ENCODE measurements at regions not wholly inside any gene's neighbourhood (a gene's known extent, or its start where the extent isn't known, plus 50 kb on each side); places are given as distances from the start of the nearest gene placed in this dataset.

DNA sequence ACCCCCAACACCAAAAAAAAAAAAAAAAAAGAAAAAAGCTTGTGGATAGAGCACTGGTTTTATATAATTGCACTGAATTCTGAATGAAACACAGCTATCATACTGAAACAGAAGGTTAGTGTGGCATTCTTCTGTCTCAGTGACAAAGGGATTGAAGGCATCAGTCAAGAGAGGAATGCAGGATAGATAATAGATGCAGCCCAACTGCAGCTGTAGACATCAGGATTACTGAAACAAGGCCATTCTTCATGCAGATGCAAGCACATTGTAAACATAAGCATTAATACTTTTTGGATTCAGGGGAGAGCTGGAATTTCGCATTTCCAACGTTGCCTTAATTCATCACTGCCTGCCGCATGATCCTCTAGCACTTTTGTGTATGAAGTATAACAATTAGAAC is 897.4 kb upstream of the KLHL29 start:
- TF ChIP-seq, protein P1, sequence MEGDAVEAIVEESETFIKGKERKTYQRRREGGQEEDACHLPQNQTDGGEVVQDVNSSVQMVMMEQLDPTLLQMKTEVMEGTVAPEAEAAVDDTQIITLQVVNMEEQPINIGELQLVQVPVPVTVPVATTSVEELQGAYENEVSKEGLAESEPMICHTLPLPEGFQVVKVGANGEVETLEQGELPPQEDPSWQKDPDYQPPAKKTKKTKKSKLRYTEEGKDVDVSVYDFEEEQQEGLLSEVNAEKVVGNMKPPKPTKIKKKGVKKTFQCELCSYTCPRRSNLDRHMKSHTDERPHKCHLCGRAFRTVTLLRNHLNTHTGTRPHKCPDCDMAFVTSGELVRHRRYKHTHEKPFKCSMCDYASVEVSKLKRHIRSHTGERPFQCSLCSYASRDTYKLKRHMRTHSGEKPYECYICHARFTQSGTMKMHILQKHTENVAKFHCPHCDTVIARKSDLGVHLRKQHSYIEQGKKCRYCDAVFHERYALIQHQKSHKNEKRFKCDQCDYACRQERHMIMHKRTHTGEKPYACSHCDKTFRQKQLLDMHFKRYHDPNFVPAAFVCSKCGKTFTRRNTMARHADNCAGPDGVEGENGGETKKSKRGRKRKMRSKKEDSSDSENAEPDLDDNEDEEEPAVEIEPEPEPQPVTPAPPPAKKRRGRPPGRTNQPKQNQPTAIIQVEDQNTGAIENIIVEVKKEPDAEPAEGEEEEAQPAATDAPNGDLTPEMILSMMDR (IDR thresholded peaks at IDR 0.05 in 4 of 5, conservative IDR thresholded peaks at IDR 0.05 in 1 of 5) = no peak
- H3K27me3 ChIP-seq = no peaks in the 10 kb centered on the region
- DNase-seq = no peak
- no peak overlapping the region for H3K4me3 ChIP-seq
- no peak overlapping the region for H3K27ac ChIP-seq
- H3K36me3 ChIP-seq = no peaks in the 10 kb centered on the region
- no peaks in the 10 kb centered on the region for H3K9me3 ChIP-seq
- no peak for ATAC-seq
- H3K4me1 ChIP-seq = no peaks in the 10 kb centered on the region
- in situ Hi-C loops (cut with MboI; ENCODE audit: low sequenced_read_pairs in 4 of 4) (no loop called here), intact Hi-C loops (cut with DNase I; ENCODE audit: low total_unique reads) (no loop called here)

DNA sequence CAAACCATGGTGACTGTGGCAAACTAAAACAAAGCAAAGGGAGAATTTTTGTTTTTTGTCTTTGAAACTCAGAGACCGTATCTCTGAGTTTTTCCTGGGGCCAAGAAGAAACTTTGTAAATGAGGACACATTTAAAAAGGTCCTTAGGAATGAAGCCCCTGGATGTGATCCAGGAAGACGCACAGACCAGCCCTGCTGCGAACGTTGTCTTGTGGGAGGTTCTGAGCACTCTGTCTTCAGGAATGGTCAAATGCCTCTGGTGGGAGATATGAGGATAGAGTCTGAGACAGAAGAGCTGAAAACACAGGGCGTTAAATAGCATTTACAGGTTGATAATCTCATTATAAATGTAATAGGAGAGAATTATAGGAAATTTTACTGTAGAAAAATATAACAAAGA is 893.5 kb upstream of the KLHL29 start:
- TF ChIP-seq, protein P1 (IDR thresholded peaks at IDR 0.05 in 4 of 5, conservative IDR thresholded peaks at IDR 0.05 in 1 of 5) = no peak
- TF ChIP-seq POLR2A (IDR thresholded peaks at IDR 0.05) = no peak
- intact Hi-C loops (cut with DNase I; ENCODE audit: low total_unique reads) = no loop called here
- no peak overlapping the region for H3K27ac ChIP-seq
- DNase-seq (no peak), ATAC-seq (no peak)
- H3K4me1 ChIP-seq = no peaks in the 10 kb centered on the region
- H3K36me3 ChIP-seq = no peaks in the 10 kb centered on the region
- in situ Hi-C loops (cut with MboI; ENCODE audit: low sequenced_read_pairs in 4 of 4) = no loop called here
- H3K9me3 ChIP-seq = no peaks in the 10 kb centered on the region
- H3K4me3 ChIP-seq = no peak overlapping the region
- H3K27me3 ChIP-seq = no peaks in the 10 kb centered on the region

DNA sequence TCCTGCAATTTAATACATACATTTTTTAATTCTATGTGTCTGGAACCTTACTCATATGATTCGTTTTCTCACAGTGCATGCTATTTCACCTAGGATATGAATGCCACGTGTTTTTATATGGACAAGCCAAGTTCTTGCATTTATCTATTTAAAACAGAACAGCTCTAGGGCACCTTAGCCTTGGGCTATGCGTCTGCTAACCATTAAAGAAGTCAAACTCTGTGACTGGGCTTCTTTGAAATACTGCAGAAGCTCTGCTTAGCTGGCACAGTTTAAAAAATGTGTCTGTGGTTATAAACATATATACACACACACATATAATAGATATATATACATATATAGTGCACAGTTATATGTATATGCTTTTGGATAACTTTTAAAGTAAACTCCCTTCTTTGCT is 890.8 kb upstream of the KLHL29 start:
- in situ Hi-C loops (cut with MboI; ENCODE audit: low sequenced_read_pairs in 4 of 4) (no loop called here), intact Hi-C loops (cut with DNase I; ENCODE audit: low total_unique reads) (no loop called here)
- DNase-seq = no peak
- Histone ChIP-seq H3K36me3 (no peaks in the 10 kb centered on the region), H3K9me3 (no peaks in the 10 kb centered on the region), H3K4me3 (no peak overlapping the region), H3K27me3 (no peaks in the 10 kb centered on the region), H3K4me1 (no peaks in the 10 kb centered on the region), H3K27ac (no peak overlapping the region)
- no peak for ATAC-seq
- no peak for TF ChIP-seq POLR2A (IDR thresholded peaks at IDR 0.05)
- TF ChIP-seq, protein P1 (IDR thresholded peaks at IDR 0.05 in 4 of 5, conservative IDR thresholded peaks at IDR 0.05 in 1 of 5) = no peak

DNA sequence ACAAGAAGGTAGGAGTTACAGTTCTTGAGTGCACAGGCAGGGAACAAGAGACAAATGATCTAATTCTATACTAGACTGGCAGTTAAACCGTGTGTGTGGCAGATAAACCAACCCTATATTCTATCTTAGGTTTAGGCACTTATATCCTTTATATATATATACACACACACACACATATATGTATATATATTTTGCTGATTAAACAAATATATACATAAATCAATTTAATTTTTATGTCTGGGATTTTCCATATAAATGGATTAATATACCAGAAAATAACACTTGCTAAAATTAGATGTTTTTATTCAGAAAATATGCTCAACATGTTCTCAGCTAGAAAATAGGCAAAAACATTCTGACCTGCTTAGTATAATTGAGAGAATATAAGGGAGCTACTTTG is 887.9 kb upstream of the KLHL29 start:
- TF ChIP-seq, protein P1 (IDR thresholded peaks at IDR 0.05 in 4 of 5, conservative IDR thresholded peaks at IDR 0.05 in 1 of 5) = no peak
- no peak for TF ChIP-seq POLR2A (IDR thresholded peaks at IDR 0.05)
- ATAC-seq (no peak), DNase-seq (no peak)
- Histone ChIP-seq H3K4me3 (no peak overlapping the region), H3K9me3 (no peaks in the 10 kb centered on the region), H3K27me3 (no peaks in the 10 kb centered on the region), H3K36me3 (no peaks in the 10 kb centered on the region), H3K4me1 (peaks cover 0 to 3% of the 10 kb centered on the region in 2 donors), H3K27ac (no peak overlapping the region)
- in situ Hi-C loops (cut with MboI; ENCODE audit: low sequenced_read_pairs in 4 of 4) (no loop called here), intact Hi-C loops (cut with DNase I; ENCODE audit: low total_unique reads) (no loop called here)

DNA sequence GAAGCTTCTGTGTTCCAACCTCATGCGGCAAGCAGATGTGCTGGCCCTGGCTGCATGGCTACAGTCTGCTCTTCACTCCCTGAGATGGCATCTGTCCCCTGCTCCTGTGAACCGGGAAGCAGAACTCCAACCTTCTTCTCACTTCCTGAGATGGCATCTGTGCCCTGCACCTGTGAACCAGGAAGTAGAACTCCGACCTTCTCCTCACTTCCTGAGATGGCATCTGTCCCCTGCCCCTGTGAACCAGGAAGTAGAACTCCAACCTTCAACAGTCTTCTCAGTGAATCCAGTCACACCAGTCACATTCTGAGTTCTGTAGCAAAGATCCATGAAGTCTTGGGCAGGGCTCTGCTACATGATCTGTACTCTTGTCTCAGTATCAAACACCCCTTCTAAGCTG is 887.2 kb upstream of the KLHL29 start:
- Histone ChIP-seq H3K36me3 (no peaks in the 10 kb centered on the region), H3K27ac (peak overlapping the region in 1 of 4 donors; percentile 22), H3K4me1 (peaks cover 0 to 3% of the 10 kb centered on the region in 2 donors), H3K27me3 (no peaks in the 10 kb centered on the region), H3K4me3 (no peak overlapping the region), H3K9me3 (no peaks in the 10 kb centered on the region)
- no peak for DNase-seq
- intact Hi-C loops (cut with DNase I; ENCODE audit: low total_unique reads) (no loop called here), in situ Hi-C loops (cut with MboI; ENCODE audit: low sequenced_read_pairs in 4 of 4) (no loop called here)
- no peak for ATAC-seq
- TF ChIP-seq, protein P1 (IDR thresholded peaks at IDR 0.05 in 4 of 5, conservative IDR thresholded peaks at IDR 0.05 in 1 of 5) = no peak

Measured in gastrocnemius medialis (tissue), 4 donors.